GM18505 (cell line): ENCODE measurements at regions not wholly inside any gene's neighbourhood (a gene's known extent, or its start where the extent isn't known, plus 50 kb on each side); places are given as distances from the start of the nearest gene placed in this dataset.
"Not testable (repeated sequence)": the region's sequence is repeated elsewhere in the genome, so short reads cannot be mapped to it uniquely, and the experiment has no call there.

Experiments used
- ATAC-seq: cut with Tn5 transposase; IDR thresholded peaks from one replicate; pipeline ENCODE4 v1.9.1; 2021; ENCODE audit not compliant: unreplicated experiment
- POLR2A ChIP-seq: IDR thresholded peaks from 4 replicates; pipeline ENCODE4 v1.6.1; 2011; ENCODE audit warnings: borderline replicate concordance; ENCODE audit not compliant: insufficient read depth, insufficient read length; ENCODE audit errors: extremely low read depth

- no peak for ATAC-seq
Measured at GRCh38 chr7:29639886-29640595, 76.4 kb downstream of the PRR15 start.

DNA sequence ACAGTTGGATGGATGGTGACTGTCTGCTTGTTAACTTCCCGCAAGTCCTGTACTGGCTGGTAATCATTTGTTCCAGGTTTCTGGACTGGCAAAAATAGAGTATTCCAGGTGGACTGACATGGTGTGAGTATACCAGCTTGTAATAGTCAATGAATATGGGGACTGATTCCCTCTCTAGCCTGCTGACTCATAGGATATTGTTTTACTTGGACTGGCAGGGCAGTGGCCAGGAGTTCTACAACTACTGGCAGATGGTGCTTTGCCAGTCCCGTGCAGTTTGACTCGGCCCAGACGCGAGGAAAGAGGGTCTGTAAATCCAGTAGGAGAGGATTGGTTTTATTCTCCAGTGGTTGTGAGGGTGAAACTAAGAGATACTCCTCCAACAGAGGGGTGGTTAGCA is 78.0 kb downstream of the PRR15 start:
- TF ChIP-seq POLR2A, result no peak
- no peak for ATAC-seq

More at GRCh38 chr7:29639886-29640595, 76.4 kb downstream of the PRR15 start:
- TF ChIP-seq POLR2A, result no peak

DNA sequence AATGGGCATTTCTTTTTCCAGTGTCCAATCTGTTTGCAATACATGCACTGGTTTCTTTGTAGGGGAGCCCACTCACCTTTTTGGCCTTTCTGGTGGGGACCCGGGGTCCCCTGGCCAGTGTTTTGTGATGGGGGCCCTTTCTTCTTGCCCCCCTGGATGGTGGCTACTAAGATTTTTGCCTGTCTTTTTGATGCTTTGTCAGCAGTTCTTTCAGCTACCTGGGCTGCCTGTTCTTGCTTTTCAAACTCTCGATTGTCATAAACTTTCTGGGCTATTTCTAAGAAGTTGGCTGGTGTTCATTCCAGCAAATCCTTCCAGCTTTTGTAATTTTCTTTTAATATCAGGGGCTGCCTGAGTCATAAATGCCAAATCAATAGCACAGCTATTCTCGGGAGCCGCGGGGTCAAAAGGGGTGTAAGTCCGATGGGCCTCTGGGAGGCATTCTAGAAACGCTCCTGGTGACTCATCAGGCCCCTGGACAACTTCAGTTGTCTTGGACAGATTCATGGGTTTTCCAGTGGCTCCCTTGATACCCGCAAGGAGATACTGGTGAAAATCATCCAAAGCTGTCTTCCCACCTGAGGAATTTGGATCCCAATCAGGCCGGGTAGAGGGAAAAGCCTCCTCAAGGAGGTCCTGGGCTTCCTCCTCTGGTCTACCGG is 79.0 kb downstream of the PRR15 start:
- no peak for TF ChIP-seq POLR2A
- ATAC-seq, result no peak

- ATAC-seq, result not testable (repeated sequence)
Measured at GRCh38 chr7:29646116-29646515, 82.5 kb downstream of the PRR15 start.

GRCh38 chr7:29647020-29647654 is 83.5 kb downstream of the PRR15 start:
- TF ChIP-seq POLR2A, result no peak
- ATAC-seq, result no peak

DNA sequence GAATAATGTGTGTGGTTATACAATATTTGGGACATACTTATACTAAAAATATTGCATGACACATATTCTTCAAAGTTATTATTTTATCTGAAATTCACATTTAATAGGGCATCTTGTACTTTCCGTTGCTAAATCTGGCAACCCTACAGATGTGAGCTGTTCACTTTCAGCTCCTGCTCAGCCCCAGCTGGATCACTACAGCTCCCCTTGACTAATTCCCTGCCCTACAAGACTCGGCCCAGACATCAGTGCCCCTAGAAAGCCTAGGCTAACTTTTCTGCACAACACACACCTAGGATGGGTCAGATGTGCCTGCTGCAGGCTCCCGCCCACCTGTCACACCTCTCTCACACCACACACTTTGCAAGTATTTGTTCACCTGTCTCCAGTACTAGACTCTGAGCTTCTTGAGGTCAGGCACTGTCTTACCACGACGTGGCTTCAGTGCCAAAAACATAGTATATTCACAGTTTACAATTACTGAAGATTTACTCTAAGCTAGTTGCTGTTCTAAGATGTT is 84.1 kb downstream of the PRR15 start:
- ATAC-seq, result not testable (repeated sequence)

DNA sequence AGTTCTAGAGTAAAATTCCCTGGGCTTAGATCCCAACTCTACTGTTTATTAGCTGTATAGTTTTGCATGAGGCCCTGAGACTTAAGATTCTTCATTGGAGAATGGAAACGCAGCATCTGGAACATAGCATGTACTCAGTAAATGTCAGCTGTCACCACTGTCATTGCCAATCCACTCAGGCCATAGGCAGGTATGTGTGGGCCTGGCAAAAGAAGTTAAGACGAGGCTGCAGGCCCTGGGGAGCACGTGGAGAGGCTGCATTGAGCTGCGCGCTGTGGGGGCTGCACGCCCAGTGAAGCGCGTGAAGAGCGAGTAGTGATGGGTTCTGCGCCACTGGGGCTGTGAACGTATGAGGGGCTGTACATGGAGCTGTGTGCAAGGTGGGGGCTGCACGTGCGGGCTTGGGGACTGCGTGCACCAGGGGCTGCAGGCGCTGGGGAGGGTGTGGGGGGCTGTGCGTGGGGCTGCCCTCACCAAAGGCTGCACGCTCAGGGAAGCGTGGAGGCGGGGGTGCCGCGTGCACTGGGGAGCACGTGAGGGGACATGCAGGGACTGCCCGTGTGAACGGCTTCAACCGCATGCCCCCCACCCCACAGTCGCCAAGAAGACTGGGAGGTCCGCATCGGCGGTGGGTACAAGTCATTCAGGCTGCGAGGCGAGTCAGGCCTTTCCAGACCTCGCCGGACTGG is 85.5 kb downstream of the PRR15 start:
- ATAC-seq, result no peak
- no peak for TF ChIP-seq POLR2A

GRCh38 chr7:29649876-29650275 is 86.2 kb downstream of the PRR15 start:
- TF ChIP-seq POLR2A, result no peak
- ATAC-seq, result no peak

DNA sequence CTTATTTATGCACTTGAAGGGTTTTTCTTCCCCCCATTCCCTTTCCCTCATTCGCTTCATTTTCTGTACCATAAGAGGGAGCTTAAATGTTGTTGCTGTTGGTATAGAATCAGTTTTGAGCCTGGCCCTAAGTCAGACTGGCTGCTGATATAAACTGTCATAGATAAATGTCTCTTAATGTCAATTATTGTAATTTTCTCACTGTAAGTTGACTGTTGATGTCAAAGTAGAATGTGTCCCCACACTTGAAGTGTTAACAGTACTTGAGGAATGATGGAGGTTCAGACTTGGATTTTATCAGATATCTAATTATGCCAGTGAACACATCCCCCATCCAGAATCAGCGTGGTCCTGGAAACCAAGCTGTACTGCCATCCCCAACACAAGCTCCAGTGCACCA is 87.8 kb downstream of the PRR15 start:
- TF ChIP-seq POLR2A, result no peak
- no peak for ATAC-seq

DNA sequence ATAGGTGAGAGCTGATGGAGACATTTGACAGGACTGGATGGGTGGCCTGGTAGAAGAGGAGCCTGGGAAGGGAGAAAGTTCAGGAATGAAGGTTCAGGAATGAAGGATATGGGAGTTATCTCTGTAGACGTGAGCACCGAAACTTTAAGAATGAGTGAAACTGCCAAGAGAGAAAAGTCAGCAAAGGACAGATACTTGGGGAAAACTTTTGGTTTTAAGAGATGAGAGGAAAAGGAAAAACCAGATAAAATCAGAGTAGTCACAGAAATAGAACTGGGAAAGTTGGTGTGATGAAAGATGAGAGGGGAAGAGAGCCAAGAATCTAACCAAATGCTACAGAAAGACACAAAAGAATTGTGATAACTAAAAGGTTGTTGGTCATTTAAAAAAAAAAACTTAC is 88.9 kb downstream of the PRR15 start:
- ATAC-seq, result no peak
- TF ChIP-seq POLR2A, result no peak

- ATAC-seq, result not testable (repeated sequence)
Measured at GRCh38 chr7:29654340-29654739, 90.7 kb downstream of the PRR15 start.

DNA sequence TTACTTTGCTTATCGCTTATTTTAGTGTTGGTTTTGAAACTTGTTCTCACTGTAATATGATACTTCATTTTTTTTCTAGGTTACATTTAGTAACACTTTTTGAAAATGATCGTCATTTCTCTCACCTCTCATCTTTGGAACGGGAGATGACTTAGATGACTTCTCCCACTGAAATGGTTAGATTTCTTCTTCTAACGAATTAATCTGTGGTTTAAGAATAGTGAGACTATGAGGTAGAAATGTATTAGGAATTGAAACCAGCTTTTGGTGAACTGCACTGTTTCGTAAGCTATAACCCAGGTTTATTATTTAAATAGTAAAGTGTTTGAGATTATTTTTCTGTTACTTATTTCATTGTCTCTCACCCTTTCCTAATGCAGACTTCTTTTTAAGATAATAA is 93.7 kb downstream of the PRR15 start:
- ATAC-seq, result no peak
- no peak for TF ChIP-seq POLR2A

GRCh38 chr7:29657856-29658255 is 94.2 kb downstream of the PRR15 start:
- no peak for TF ChIP-seq POLR2A
- no peak for ATAC-seq

GRCh38 chr7:29659213-29659612 is 95.6 kb downstream of the PRR15 start:
- ATAC-seq, result not testable (repeated sequence)

GRCh38 chr7:29662899-29663298 is 99.3 kb downstream of the PRR15 start:
- not testable (repeated sequence) for ATAC-seq

- not testable (repeated sequence) for ATAC-seq
Measured at GRCh38 chr7:29664999-29665398, 101.4 kb downstream of the PRR15 start.

GRCh38 chr7:29667096-29667669 is 103.5 kb downstream of the PRR15 start:
- not testable (repeated sequence) for ATAC-seq

DNA sequence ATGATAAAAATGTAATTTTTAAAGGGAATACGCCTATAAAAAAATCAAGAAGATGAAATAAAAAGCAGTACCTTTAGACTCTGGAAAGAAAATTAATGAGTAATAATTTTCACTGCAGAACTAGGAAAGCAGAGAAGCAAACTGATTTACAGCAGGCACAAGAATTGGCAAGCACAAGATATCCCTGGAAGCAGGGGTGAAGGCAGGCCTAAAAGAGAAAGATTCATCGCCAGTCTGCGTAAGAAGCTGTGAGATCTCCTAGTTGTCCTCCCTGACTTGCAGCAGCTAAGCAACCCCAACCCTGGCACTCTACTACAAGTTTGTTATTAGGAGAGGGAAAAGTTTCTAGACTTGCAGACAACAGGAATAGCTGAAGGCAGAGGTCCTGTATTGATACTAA is 107.7 kb downstream of the PRR15 start:
- ATAC-seq, result not testable (repeated sequence)

DNA sequence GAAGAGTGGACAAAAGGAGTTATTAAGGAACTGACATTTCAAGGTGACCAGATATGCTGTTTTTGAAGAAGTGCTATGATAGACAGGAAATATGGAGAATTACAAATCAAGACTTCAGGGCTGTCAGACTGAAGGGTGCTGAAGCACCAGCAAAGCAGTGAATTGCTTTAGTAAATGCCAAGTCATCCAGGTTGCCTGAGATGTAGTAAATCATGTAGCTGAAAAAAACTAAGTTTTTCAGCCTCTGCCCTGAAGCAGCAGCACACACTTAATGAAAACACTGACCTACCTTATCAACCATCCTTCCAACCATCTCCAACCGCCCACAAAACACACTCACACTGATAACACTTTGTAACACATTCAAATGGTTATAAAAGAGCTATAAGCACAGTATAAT is 110.0 kb downstream of the PRR15 start:
- not testable (repeated sequence) for ATAC-seq
